ENCODE measurements at regions not wholly inside any gene's neighbourhood (a gene's known extent, or its start where the extent isn't known, plus 50 kb on each side); places are given as distances from the start of the nearest gene placed in this dataset.
"Not testable (repeated sequence)": the region's sequence is repeated elsewhere in the genome, so short reads cannot be mapped to it uniquely, and the experiment has no call there.

DNA sequence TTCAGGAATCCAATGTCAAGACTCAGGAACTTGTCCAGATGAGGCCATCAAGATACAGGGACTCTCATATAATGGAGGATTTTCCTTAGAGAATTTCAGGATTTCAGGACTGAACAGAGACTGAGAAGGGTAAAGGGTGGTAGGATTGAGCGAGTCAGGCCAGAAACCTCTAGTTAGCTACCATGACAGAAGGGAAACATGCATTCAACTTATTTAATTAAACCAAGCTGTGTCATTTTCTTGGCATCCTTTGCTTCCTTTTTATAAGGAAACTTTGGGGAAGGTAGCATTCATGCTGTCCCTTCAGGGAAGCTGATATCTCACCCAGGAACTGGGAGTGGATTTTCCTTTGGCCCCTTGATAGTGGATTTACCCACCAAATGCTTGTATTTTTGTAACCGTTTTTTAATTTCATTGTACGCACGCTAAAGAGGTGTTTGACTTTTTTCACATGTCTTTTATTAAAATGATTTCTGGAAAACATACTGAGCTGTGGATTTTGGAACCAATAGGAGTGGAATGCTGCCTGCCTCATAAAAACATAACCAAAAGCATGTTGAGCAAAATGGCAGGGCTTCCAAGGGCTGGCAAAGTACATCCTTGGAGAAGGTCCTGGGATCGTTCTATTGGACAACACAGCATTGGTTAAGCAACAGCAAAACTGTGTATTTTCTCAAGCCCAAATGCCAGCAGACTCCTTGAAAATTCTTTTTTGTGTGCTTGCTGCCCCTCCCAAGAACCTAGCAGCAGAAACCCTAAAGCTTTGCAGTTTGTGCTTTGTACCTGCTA lies 104.5 kb downstream of the CXCL12 start:
- intact Hi-C loops (cut with DNase I) = no loop called here

DNA sequence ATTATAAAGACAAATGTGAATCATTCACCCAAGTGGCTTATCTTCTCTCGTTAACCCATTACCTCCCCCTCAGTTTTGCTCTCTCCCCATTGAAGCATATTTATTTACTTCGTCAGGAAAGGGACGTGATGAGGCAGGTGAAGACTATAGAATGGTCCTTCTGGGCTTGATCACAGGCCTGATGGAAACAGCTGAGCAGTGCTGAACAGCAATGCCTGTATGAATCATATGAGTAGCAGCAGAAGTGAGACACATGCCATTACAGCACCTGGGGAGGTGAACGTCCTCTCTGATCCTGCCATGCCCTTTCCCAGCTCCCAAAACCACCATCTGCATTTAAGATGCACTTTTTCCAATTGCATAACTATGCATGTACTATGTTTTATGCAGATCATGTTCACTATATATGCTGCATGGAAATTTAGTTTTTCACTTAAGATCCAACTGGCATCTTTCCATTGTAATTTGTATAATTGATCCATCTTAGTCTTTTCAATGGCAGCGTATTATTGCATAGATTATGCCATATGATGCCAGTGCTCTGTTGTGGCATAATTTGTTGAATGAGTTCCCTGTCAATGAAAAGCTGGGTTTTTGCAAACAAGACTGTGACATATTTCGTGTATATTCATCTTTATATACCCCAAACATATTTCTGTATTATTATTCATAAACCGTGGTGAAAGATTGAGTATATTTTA lies 105.3 kb downstream of the CXCL12 start:
- intact Hi-C loops (cut with DNase I) = no loop called here
- no peak for DNase-seq

More for the DNA sequence above, 104.5 kb downstream of the CXCL12 start:
- no peak for DNase-seq

DNA sequence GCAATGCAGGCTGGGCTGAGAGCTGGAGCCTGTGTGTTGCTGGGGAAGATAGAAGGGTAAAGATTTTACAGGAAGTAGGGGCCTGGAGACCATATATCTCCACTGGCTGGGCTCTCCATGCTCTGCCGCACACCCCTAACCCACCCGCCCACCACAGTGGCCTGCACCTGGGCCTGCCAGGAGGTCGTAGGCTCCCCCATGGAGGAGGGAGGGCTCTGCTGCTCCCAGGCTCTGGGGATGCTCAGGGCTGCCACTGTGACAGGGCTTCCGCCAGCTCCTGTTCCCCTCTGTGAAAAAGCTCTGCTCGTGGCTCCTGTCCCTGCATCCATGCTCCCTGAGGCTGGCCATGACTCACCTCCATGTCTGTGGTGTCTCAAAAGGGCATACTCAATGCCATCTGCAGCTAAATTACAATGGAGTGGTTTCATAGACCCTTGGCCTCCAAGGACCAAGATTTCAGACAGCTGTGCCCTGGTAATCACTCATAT lies 106.0 kb downstream of the CXCL12 start:
- DNase-seq = no peak
- intact Hi-C loops (cut with DNase I) = no loop called here

DNA sequence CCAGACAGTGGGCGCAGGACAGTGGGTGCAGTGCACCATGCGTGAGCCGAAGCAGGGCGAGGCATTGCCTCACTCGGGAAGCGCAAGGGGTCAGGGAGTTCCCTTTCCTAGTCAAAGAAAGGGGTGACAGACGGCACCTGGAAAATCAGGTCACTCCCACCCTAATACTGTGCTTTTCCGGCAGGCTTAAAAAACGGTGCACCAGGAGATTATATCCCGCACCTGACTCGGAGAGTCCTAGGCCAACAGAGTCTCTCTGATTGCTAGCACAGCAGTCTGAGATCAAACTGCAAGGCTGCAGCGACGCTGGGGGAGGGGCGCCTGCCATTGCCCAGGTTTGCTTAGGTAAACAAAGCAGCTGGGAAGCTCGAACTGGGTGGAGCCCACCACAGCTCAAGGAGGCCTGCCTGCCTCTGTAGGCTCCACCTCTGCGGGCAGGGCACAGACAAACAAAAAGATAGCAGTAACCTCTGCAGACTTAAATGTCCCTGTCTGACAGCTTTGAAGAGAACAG lies 116.4 kb downstream of the CXCL12 start:
- intact Hi-C loops (cut with DNase I); DNase-seq: not testable (repeated sequence)

DNA sequence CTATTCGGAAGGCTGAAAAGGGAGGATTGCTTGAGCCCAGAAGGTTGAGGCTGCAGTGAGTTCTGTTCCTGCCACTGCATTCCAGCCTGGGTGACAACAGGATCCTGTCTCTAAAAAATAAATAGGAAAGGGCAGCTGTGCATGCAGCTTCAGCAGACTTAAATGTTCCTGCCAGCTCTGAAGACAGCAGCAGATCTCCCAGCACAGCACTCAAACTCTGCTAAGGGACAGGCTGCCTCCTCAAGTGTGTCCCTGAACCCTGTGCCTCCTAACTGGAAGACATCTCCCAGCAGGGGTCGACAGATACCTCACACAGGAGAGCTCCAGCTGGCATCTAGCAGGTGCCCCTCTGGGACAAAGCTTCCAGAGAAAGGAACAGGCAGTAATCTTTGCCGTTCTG lies 117.9 kb downstream of the CXCL12 start:
- no peak for DNase-seq
- intact Hi-C loops (cut with DNase I) = no loop called here

DNA sequence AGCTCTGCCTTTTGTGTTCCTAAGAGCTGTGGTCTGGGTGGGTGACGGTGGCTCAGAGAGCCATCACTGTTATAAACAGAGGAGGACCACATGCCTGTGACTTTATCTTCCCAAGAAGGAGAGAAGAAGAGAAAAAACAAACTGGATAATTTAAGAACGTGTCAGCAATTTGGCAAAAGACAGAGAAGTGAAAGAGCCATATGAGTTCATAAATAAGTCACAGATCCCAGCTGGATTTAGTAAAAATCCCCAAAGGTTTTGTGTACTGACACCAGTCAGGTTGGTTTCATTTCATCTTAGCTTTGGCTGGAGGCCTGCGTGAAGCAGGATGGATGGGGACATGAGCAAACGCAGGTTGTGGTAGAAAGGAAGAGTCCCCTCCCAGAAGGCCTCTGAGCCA lies 120.7 kb downstream of the CXCL12 start:
- DNase-seq = no peak
- intact Hi-C loops (cut with DNase I) = no loop called here

DNA sequence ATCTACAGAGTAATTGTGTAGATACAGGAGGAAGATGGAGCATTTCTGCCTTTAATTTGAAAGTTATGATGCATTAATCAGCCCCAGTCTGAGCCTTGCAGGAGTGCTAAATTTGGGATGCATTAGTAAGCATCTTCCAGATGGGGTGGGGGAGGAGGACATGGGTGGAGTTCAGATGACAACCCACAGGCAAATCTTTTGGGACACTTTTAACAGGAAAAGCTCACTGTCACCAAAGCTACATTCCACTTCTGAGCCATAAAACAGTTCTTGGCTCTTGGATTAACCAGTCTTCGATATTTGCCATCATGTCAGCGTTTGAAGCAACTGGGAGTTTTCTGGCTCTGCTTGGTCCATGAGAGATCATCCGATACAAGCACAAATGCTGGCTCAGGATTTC lies 121.1 kb downstream of the CXCL12 start:
- DNase-seq = no peak

DNA sequence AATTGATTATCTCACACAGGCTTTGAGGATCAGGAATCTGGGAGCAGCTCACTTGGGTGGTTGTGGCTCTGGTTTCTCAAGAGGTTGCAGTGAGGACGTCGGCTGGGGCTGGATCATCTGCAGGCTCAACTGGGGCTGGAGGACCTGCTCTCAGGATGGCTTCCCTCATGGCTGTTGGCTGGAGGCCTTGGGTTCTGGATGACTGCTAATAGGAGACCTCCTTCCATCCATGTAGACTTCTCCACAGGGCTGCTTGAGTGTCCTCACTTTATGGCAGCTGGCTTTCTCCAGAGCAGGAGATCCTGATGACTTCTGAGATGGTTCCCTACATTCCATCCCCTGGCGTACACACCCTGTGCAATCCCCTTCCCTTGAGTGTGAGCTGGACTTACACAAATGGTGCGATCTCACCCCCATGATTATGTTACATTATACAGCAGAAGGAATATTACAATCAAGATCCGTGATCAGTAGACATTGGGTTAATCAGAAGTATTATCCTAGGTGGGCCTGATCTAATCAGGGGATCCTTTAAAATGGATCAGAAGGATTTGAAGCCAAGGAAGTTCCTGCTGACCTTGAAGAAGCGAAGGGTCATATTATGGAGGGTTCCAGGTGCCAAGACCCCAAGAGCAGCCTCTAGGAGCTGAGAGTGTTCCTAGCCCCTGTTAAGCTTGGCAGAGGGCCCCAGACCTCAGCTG lies 122.2 kb downstream of the CXCL12 start:
- intact Hi-C loops (cut with DNase I) = no loop called here
- DNase-seq = no peak

More for the DNA sequence above, 121.1 kb downstream of the CXCL12 start:
- intact Hi-C loops (cut with DNase I) = no loop called here

DNA sequence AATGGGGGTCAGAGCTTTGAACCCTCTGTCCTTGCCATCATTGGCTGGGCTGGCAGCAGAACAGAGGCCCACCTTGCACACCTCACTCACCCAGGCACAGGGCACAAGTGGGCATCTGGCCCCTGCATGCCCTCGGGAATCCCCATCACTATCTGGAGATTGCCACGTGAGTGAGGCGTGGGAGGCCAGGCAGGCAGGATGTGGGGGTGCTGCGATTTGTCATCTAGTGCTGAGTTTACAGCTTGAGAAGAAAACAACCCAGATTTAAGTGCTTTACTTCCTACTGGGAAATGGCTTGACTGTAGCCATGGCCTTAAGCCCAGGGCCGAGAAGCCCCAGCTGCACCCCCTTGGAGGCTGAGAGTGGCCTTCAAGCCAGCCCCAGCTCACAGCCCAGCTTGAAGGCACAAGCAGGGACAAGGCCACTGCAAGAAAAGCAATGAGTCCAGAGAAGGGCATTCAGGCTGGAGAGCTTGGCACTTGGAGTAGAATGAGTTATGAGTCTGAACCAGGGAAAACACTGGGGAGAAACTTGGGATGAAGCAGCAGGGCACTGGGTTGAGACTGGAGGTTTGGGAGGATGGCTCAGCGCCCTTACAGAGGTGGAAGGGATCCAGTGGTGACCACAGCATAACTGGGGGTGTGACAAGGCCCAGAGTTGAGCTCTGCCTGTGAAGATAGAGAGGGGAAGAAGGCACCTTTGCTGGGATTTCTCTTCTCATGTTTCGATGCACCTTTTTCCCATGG lies 123.0 kb downstream of the CXCL12 start:
- peak in 3 of 10 donors; percentile 73 to 84 (median 84) for DNase-seq
- intact Hi-C loops (cut with DNase I) = no loop called here

DNA sequence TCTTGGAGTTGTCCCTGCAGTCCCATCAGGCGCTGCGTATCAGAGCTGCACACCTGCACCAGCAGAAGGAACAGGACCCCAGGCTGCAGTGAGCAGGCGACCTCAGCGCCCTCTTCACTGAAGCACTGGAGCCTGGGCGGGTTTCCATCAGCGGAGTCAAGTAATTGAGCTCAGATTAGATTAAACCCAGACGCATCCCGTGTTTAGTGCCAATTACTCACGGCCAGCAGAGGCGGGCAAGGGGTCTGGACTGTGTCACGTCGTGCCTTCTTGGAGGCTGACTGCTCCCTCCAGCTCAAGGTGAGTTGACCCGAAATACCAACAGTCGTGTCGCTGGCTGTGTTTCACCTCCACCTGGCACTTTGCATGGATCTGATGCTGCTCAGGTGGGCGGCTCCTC lies 123.6 kb downstream of the CXCL12 start:
- intact Hi-C loops (cut with DNase I) = no loop called here
- DNase-seq = no peak

DNA sequence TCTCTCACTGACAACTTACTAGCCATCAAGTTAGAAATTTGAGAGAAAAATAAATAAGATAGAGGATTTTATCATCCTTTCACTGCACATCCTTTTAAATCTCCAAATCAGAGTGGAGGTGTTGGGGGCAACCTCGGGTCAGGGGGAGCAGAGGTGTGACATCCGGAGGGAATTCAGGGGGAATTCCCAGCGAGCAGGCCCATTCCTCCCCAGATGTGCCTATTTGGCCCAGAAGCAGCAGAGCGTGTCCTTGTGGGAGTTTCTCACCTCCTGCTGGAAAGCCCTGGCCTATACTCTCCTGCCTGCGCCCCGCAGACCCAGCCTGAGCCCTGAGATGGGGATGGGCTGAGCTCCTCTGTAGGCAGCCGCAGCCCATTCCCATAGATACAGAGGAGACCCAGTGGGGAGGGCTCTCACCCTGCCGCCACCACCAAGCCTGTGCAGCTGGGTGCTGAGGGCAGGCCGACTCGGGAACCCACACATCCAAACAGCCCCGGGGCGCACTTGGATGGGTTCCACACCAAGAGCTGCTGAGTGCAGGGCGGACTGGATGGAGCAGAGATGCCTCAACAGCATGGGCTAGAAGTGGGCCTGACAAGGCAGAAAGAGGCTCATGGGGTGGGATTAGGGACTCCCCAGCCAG lies 124.5 kb downstream of the CXCL12 start:
- peak in 1 of 10 donors; percentile 79 for DNase-seq
- intact Hi-C loops (cut with DNase I) = no loop called here

DNA sequence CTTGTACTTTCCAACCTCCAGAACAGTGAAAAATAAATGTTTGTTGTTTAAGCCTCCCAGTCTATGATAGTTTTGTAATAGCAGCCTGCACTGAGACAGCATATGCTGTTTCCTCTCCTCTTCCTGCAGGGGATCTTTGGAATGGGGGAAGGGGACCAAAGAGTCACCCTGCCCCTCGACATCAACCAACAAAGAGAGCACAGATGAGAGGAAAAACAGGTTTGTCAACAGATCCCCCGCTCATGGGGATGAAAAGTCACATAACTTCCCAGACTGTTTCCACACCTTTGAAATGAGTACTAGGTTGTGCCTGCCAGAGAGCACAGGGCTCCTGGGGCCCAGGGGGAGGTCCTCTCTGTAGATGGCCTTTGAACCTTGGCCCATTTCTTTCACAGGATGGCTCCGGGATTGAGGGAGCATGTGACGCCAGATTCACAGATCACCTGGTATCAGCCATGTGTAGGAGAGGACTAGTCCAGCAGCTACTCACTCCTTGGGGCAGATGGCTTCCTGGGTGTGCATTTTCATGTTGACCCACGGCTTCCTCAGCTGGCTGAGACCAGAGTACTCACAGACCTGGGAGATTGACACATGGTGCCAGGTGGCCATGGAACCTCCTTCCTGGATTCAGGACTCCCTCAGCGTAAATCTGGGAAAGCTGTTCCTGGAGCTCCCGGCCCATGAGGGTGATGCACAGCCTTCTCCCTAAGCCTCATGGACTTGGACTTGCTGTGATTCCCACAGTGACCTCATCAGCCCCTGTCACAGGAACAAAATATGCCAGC lies 125.6 kb downstream of the CXCL12 start:
- intact Hi-C loops (cut with DNase I) = no loop called here
- DNase-seq = no peak

DNA sequence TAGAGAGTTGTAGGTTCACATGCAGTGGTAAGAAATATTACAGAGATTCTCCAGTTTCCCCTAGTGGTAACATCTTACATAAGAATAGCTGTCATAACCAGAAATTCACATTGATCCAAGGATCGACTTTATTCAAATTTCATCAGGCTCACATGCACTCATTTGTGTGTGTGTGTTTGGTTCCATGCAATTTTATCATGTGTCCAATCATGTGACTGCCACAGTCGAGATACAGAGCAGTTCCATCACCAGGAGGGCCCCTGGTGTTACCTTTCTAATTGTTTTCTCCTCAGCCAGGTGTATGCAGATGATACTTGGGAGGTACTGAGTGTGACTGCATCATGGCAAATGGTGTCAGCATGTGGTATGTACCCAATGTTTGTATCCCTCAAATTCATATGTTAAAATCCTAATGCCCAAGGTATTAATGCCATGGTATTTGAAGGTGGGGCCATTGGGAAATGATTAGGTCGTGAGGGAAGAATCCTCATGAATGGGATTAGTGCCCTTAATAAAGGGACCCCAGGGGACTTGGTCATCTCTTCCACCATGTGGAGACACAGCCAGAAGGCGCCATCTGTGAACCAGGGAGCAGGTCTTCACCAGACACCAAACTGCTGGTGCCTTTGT lies 126.3 kb downstream of the CXCL12 start:
- no peak for DNase-seq

DNA sequence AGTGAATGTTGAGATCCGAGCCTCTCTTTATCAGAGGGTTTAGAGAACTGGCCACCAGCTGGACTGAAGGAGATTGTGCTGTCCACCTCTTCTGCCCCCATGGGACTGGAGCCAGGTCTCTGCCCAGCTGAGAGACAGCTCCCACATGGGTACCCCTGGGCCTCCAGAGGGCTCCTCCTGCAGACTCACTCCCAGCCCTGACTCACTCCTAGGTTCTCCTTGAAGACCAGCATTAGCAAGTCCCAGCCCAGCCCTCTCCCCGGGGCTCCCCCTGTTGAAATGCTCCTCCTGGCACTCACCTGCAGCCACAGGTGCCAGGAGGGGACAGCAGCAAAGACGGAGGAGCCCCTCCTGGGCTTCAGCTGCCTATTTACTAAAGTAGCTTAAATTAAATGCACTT lies 126.9 kb downstream of the CXCL12 start:
- intact Hi-C loops (cut with DNase I) = no loop called here
- peak in 1 of 10 donors; percentile 65 for DNase-seq

More for the DNA sequence above, 126.3 kb downstream of the CXCL12 start:
- intact Hi-C loops (cut with DNase I) = no loop called here

DNA sequence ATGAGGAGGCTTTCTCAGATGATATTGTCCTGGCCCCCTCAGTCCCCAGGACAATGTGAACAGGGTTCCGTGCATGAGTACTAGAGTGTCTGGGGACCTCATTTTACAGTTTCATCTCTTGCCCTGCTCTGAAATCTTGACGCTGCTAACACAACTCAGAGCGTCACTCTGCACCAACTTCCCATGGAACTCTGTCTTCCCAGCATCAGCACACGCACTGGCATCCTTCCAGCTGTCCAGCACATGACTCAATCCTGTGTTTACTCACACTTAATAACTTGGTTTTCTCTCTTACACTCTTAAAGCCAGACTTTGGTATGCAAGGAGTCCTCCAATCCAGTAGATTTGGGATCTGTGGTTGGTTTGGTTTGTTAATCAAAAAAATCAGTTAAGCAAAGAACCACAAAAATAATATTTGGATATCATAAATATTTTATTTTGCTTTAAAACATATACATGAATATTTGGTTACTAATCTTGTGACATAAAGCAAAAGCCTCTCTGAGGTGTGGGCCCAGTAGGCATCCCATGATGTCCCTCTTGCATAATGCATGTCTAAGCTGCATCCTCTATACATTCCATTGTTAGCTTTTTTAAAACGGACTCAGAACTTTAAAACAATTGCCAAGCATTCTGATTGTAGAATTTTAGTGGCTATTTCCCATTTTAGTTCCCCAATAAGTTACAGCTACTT lies 131.0 kb downstream of the CXCL12 start:
- no peak for DNase-seq
- intact Hi-C loops (cut with DNase I) = no loop called here

DNA sequence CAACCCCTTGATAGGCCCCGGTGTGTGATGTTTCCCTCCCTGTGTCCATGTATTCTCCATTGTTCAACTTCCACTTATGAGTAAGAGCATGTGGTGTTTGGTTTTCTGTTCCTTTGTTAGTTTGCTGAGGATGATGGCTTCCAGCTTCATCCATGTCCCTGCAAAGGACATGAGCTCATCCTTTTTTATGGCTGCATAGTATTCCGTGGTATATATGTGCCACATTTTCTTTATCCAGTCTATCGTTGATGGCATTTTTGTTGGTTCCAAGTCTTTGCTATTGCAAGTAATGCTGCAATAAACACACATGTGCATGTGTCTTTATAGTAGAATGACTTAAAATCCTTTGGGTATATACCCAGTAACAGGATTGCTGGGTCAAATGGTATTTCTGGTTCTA lies 132.3 kb downstream of the CXCL12 start:
- intact Hi-C loops (cut with DNase I); DNase-seq: not testable (repeated sequence)

DNA sequence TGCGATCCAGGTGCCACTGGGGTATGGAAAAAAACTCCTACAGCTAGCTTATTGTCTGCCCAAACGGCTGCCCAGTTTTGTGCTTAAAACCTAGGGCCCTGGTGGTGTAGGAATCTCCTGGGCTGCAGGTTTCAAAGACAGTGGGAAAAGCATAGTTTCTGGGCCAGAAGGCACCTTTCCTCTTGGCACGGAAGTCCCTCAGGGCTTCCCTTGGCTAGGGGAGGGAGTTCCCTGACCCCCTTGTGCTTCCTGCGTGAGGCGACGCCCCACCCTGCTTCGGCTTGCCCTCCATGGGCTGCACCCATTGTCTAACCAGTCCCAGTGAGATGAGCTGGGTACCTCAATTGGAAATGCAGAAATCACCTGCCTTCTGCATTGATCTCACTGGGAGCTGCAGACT lies 135.0 kb downstream of the CXCL12 start:
- intact Hi-C loops (cut with DNase I); DNase-seq: not testable (repeated sequence)

DNA sequence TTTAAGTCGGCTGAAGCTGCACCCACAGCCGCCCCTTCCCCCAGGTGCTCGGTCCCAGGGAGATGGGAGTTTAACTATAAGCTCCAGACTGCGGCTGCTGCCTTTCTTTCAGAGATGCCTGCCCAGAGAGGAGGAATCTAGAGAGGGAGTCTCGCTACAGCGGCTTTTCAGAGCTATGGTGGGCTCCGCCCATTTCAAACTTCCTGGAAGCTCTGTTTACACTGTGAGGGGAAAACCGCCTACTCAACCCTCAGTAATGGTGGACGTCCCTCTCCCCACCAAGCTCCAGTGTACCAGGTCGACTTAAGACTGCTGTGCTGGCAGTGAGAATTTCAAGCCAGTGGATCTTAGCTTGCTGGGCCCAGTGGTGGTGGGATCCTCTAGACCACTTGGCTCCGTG lies 135.4 kb downstream of the CXCL12 start:
- intact Hi-C loops (cut with DNase I) = no loop called here
- no peak for DNase-seq

Data from posterior cingulate gyrus (tissue), 11 donors.